GM23338 (cell line): ENCODE measurements at regions not wholly inside any gene's neighbourhood (a gene's known extent, or its start where the extent isn't known, plus 50 kb on each side); places are given as distances from the start of the nearest gene placed in this dataset.

Source experiments
- ATAC-seq: fragments of 200-7000 bp; cut with Tn5 transposase; 3 replicates; pipeline ENCODE4 v1.9.1; 2020
- DNase-seq: peaks from one replicate; pipeline ENCODE4 v3.0.0-alpha.2; 2015; ENCODE audit warnings: low spot score
- H2AFZ ChIP-seq: fragments of 200-600 bp; sonication (generic); 2 replicates; pipeline ENCODE4 v1.8.0; 2016; ENCODE audit warnings: antibody characterized with exemption, mild to moderate bottlenecking, moderate library complexity
- H3F3A ChIP-seq: fragments of 200-600 bp; sonication (generic); replicated peaks from 2 replicates; pipeline ENCODE4 v1.8.0; 2017; ENCODE audit warnings: antibody characterized with exemption, mixed run types, low read depth
- H3K27ac ChIP-seq: fragments of 200-600 bp; sonication (generic); 2 replicates; pipeline ENCODE4 v1.6.1; 2016; ENCODE audit warnings: low read depth
- H3K27me3 ChIP-seq: fragments of 200-600 bp; sonication (generic); 2 replicates; pipeline ENCODE4 v1.8.0; 2016; ENCODE audit warnings: mild to moderate bottlenecking, mixed run types, moderate library complexity; ENCODE audit not compliant: insufficient read depth
- H3K36me3 ChIP-seq: fragments of 200-600 bp; sonication (generic); 2 replicates; pipeline ENCODE4 v1.8.0; 2016; ENCODE audit warnings: mild to moderate bottlenecking; ENCODE audit not compliant: insufficient read depth
- H3K4me1 ChIP-seq: fragments of 200-600 bp; sonication (generic); 2 replicates; pipeline ENCODE4 v1.8.0; 2016; ENCODE audit warnings: mild to moderate bottlenecking, moderate library complexity; ENCODE audit not compliant: insufficient read depth
- H3K4me2 ChIP-seq: fragments of 200-600 bp; sonication (generic); 2 replicates; pipeline ENCODE4 v1.7.1; 2017; ENCODE audit warnings: mixed run types
- H3K4me3 ChIP-seq: fragments of 200-600 bp; sonication (generic); 2 replicates; pipeline ENCODE4 v1.6.1; 2016; ENCODE audit warnings: mixed run types
- H3K79me2 ChIP-seq: fragments of 200-600 bp; sonication (generic); replicated peaks from 2 replicates; pipeline ENCODE4 v1.8.0; 2017; ENCODE audit warnings: mild to moderate bottlenecking; ENCODE audit not compliant: insufficient read depth
- H3K9me2 ChIP-seq: fragments of 200-600 bp; sonication (generic); 2 replicates; pipeline ENCODE4 v1.8.0; 2017; ENCODE audit not compliant: insufficient read depth
- H4K20me1 ChIP-seq: fragments of 200-600 bp; sonication (generic); replicated peaks from 2 replicates; pipeline ENCODE4 v1.8.0; 2017; ENCODE audit warnings: mild to moderate bottlenecking; ENCODE audit not compliant: insufficient read depth
- H3K27ac Mint-ChIP-seq: 2 replicates; pipeline ENCODE4 v1.8.0; 2020; ENCODE audit warnings: inconsistent platforms, mild to moderate bottlenecking, moderate library complexity, mixed read lengths
- H3K27me3 Mint-ChIP-seq: 3 replicates; pipeline ENCODE4 v1.8.0; 2022; ENCODE audit warnings: low read depth, mild to moderate bottlenecking, moderate library complexity, mixed read lengths, inconsistent platforms; ENCODE audit not compliant: insufficient read depth, poor library complexity
- H3K36me3 Mint-ChIP-seq: 3 replicates; pipeline ENCODE4 v1.8.0; 2021; ENCODE audit warnings: low read depth, mild to moderate bottlenecking, inconsistent platforms, moderate library complexity, mixed read lengths
- H3K4me1 Mint-ChIP-seq: 3 replicates; pipeline ENCODE4 v1.8.0; 2020; ENCODE audit warnings: mild to moderate bottlenecking, inconsistent platforms, mixed read lengths
- H3K4me3 Mint-ChIP-seq: 3 replicates; pipeline ENCODE4 v1.8.0; 2021; ENCODE audit warnings: moderate library complexity, mild to moderate bottlenecking, inconsistent platforms, mixed read lengths
- H3K9me3 Mint-ChIP-seq: 3 replicates; pipeline ENCODE4 v1.8.0; 2020; ENCODE audit warnings: moderate library complexity, mild to moderate bottlenecking, inconsistent platforms, mixed read lengths
- CREB1 ChIP-seq: fragments of 250-450 bp; sonication (Bioruptor Pico); IDR thresholded peaks from 2 replicates; pipeline ENCODE4 v1.5.0; 2020; ENCODE audit warnings: low read depth, mild to moderate bottlenecking, moderate library complexity
- CTCF ChIP-seq, 2 experiments: fragments of 200-600 bp in 1 of 2; sonication (generic) in 1 of 2; conservative IDR thresholded peaks; 2 replicates each; pipeline versions ENCODE4 v1.5.1 to v1.6.1; 2016 to 2017; ENCODE audit warnings: antibody characterized with exemption in 2 of 2, low read depth in 2 of 2, mild to moderate bottlenecking in 2 of 2, moderate library complexity in 1 of 2
- EZH2 ChIP-seq: fragments of 200-600 bp; sonication (generic); IDR thresholded peaks from one replicate; pipeline ENCODE4 v1.8.0; 2017; ENCODE audit warnings: antibody characterized with exemption, mild to moderate bottlenecking, low read depth; ENCODE audit not compliant: unreplicated experiment
- JUNB ChIP-seq: IDR thresholded peaks from one replicate; pipeline ENCODE4 v1.6.1; 2016; ENCODE audit warnings: antibody characterized with exemption; ENCODE audit not compliant: unreplicated experiment
- NANOG ChIP-seq: IDR thresholded peaks from 2 replicates; pipeline ENCODE4 v1.6.1; 2016; ENCODE audit warnings: antibody characterized with exemption, borderline replicate concordance
- REST ChIP-seq: IDR thresholded peaks from one replicate; pipeline ENCODE4 v1.6.1; 2018; ENCODE audit warnings: antibody characterized with exemption; ENCODE audit not compliant: unreplicated experiment
- STAT1 ChIP-seq: IDR thresholded peaks from one replicate; pipeline ENCODE4 v1.6.1; 2016; ENCODE audit warnings: antibody characterized with exemption; ENCODE audit not compliant: unreplicated experiment
- ZNF114 ChIP-seq: fragments of 250-450 bp; sonication (Bioruptor Pico); IDR thresholded peaks from 2 replicates; pipeline ENCODE4 v1.5.0; 2020; ENCODE audit warnings: mild to moderate bottlenecking, moderate library complexity

- TF ChIP-seq CTCF (conservative IDR thresholded peaks at IDR 0.05; ENCODE audit: low read depth in 2 of 2) (no peak), CREB1 (CRISPR knock-in tag) (no peak), EZH2 (no peak), ZNF114 (no peak), JUNB (no peak), NANOG (no peak), STAT1 (no peak)
These were observed 451.1 kb upstream of the FAT1 start (continued) for GRCh38 chr4:187174749-187175148.

DNA sequence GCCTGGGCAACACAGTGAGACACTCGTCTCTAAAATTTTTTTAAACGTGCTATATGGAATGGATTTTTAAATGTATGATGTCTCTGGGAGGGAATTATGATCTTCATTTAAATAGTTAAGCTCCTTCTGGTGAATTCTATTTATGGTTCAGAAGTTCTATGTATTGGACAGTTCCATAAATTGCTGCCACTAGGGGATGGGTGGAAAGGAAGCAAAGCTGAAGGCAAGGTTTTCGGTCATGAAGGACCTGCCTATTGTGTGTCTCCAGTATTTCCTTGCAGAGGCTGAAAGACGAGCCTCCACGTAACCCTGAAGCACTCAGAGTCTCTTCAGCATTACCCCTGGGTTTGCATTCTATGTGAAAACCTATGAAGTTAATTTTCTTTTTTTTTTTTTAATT is 451.5 kb upstream of the FAT1 start:
- Mint-ChIP-seq H3K4me3 (no peak overlapping the region), H3K27ac (no peak overlapping the region), H3K36me3 (no peaks in the 10 kb centered on the region), H3K27me3 (peaks cover 2% of the 10 kb centered on the region), H3K9me3 (no peaks in the 10 kb centered on the region), H3K4me1 (peaks cover 15% of the 10 kb centered on the region)
- no peaks in the 10 kb centered on the region for H3K79me2 ChIP-seq
- no peaks in the 10 kb centered on the region for H3K27me3 ChIP-seq
- no peak for DNase-seq
- no peaks in the 10 kb centered on the region for H3K36me3 ChIP-seq
- no peak for TF ChIP-seq REST
- TF ChIP-seq CREB1 (CRISPR knock-in tag), result no peak
- ATAC-seq, result no peak
- no peaks in the 10 kb centered on the region for H4K20me1 ChIP-seq
- no peak overlapping the region for H3K4me2 ChIP-seq
- no peak overlapping the region for H3K27ac ChIP-seq
- H3K4me1 ChIP-seq, result no peaks in the 10 kb centered on the region
- H3K4me3 ChIP-seq, result no peak overlapping the region
- H2AFZ ChIP-seq, result no peak overlapping the region
- no peaks in the 10 kb centered on the region for H3F3A ChIP-seq
- no peaks in the 10 kb centered on the region for H3K9me2 ChIP-seq

DNA sequence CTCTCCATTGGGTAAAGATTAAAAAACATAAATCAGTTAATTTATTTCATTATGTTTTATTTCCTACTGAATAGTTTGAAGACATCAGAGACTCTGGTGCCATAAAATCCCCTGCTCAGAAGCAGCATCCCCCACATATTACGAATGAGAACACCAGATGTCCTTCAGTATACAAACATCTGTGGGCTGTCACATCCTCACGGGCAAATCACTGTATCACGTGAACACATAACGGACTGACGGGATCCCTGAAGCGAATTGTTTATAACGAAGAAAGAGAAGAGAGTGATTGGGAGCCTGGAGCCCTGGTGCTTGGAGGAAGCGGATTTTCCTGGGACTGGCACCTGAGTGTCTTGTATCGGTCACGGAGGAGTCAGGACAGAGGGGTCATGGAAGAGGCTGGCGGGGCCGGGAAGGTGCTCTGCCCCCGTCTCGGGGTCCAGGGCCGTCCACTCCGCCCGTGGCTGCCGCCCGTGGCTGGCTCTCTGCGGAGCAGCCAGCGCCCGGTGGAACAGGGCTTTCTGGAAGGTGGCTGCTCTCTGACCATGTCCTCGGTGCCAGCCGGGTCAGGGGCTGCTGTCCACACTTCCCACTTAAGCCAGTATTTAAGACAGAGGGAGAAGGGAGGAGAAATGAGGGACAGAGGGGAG is 452.7 kb upstream of the FAT1 start:
- Histone ChIP-seq H3K4me3 (no peak overlapping the region), H3K79me2 (no peaks in the 10 kb centered on the region), H3K27ac (no peak overlapping the region), H4K20me1 (no peaks in the 10 kb centered on the region), H3K4me1 (no peaks in the 10 kb centered on the region), H3F3A (no peaks in the 10 kb centered on the region), H3K36me3 (no peaks in the 10 kb centered on the region), H3K9me2 (no peaks in the 10 kb centered on the region), H2AFZ (0 out of 2 replicates have a peak overlapping the region, but pooled peaks have one; percentile 52), H3K4me2 (no peak overlapping the region), H3K27me3 (no peaks in the 10 kb centered on the region)
- H3K4me3 Mint-ChIP-seq, result no peak overlapping the region
- ATAC-seq (no peak), DNase-seq (no peak)
- H3K4me1 Mint-ChIP-seq, result peaks cover 19% of the 10 kb centered on the region
- H3K27ac Mint-ChIP-seq, result no peak overlapping the region
- H3K36me3 Mint-ChIP-seq, result no peaks in the 10 kb centered on the region
- H3K27me3 Mint-ChIP-seq, result peaks cover 2% of the 10 kb centered on the region
- H3K9me3 Mint-ChIP-seq, result no peaks in the 10 kb centered on the region
- TF ChIP-seq CREB1 (CRISPR knock-in tag), result no peak
- TF ChIP-seq REST, result no peak
- no peak for TF ChIP-seq CTCF (conservative IDR thresholded peaks at IDR 0.05; ENCODE audit: low read depth in 2 of 2)
- TF ChIP-seq EZH2, result no peak
